HepG2 (cell line): ENCODE measurements at regions not wholly inside any gene's neighbourhood (a gene's known extent, or its start where the extent isn't known, plus 50 kb on each side); places are given as distances from the start of the nearest gene placed in this dataset.

ENCODE experiments used
- ATAC-seq: fragments of 200-7000 bp; cut with Tn5 transposase; 3 replicates; pipeline ENCODE4 v1.9.1; 2020; ENCODE audit warnings: mild to moderate bottlenecking, moderate library complexity
- BruUV-seq: library from RNA; stranded (reverse); fragments of 400-500 nt; replicated peaks from 2 replicates; lab custom pipeline; 2021; lab: Mats Ljungman, UMichigan
- CTCF ChIA-PET: fragments of 300-600 bp; formaldehyde crosslinking; extraction: SDS; loops from one replicate; lab custom pipeline; 2021; ENCODE audit warnings: low total read pairs, inconsistent platforms, low intra/inter-chr PET ratio; lab: Yijun Ruan, JAX
- POLR2A ChIA-PET: fragments of 350-600 bp; sonication (Branson Sonifier 250); formaldehyde crosslinking; loops from one replicate; lab custom pipeline; 2020; ENCODE audit warnings: antibody characterized with exemption, inconsistent platforms; lab: Yijun Ruan, JAX
- DNase-seq: peaks from one replicate; pipeline ENCODE4 v3.0.0-alpha.2; 2015; ENCODE audit warnings: low spot score
- FAIRE-seq: peaks from 3 replicates; lab custom pipeline; 2011; peaks lifted over from hg19 to GRCh38; lab: Jason Lieb, UNC
- H2AFZ ChIP-seq: one replicate; pipeline ENCODE4 v1.6.1; 2011; ENCODE audit warnings: low read length, inconsistent platforms
- H3K27ac ChIP-seq: fragments of 300-600 bp; 3 replicates; pipeline ENCODE4 v1.8.0; 2011; ENCODE audit warnings: mixed run types, mild to moderate bottlenecking, mixed read lengths, low read length, inconsistent platforms; ENCODE audit not compliant: insufficient read depth; ENCODE audit errors: extremely low read length
- H3K27me3 ChIP-seq, 2 experiments: fragments of 200-600 bp in 1 of 2; 2 replicates in 1 of 2; 3 replicates in 1 of 2; pipeline versions ENCODE4 v1.6.0 to v1.8.0; 2011; ENCODE audit warnings: low read length in 2 of 2, mild to moderate bottlenecking in 2 of 2, moderate library complexity in 2 of 2, inconsistent platforms in 1 of 2; ENCODE audit not compliant: insufficient read depth in 2 of 2, control insufficient read depth in 1 of 2
- H3K36me3 ChIP-seq, 2 experiments: fragments of 200-600 bp in 1 of 2; replicated peaks in 1 of 2; 2 replicates in 1 of 2; 3 replicates in 1 of 2; pipeline versions ENCODE4 v1.5.1 to v1.8.0; 2011; ENCODE audit warnings: low read length in 2 of 2, inconsistent platforms in 1 of 2; ENCODE audit not compliant: insufficient read depth in 2 of 2, control insufficient read depth in 1 of 2
- H3K4me1 ChIP-seq: 2 replicates; pipeline ENCODE4 v1.5.1; 2012; ENCODE audit warnings: low read length, inconsistent platforms; ENCODE audit not compliant: insufficient read depth
- H3K4me2 ChIP-seq: 2 replicates; pipeline ENCODE4 v1.6.0; 2011; ENCODE audit warnings: low read depth, low read length, inconsistent platforms
- H3K4me3 ChIP-seq, 3 experiments: fragments of 200-600 bp in 1 of 3; sonication (generic), shearing (Covaris generic) in 1 of 3; replicated peaks in 1 of 3; 2 replicates each; pipeline ENCODE4 v1.5.1; 2011 to 2016; ENCODE audit warnings: low read length in 3 of 3, inconsistent platforms in 2 of 3, low read depth in 2 of 3, mild to moderate bottlenecking in 2 of 3, control low read depth in 1 of 3, mixed read lengths in 1 of 3; ENCODE audit not compliant: insufficient read depth in 1 of 3
- H3K79me2 ChIP-seq: one replicate; pipeline ENCODE4 v1.6.1; 2011; ENCODE audit warnings: low read length, inconsistent platforms; ENCODE audit not compliant: insufficient read depth
- H3K9ac ChIP-seq: 2 replicates; pipeline ENCODE4 v1.6.0; 2011; ENCODE audit warnings: mild to moderate bottlenecking, low read depth, low read length, inconsistent platforms; ENCODE audit not compliant: insufficient read depth
- H3K9me3 ChIP-seq: 2 replicates; pipeline ENCODE4 v1.5.1; 2012; ENCODE audit warnings: mild to moderate bottlenecking, low read length
- H4K20me1 ChIP-seq: 2 replicates; pipeline ENCODE4 v1.6.0; 2011; ENCODE audit warnings: inconsistent platforms, mild to moderate bottlenecking, low read length, moderate library complexity; ENCODE audit not compliant: insufficient read depth
- ARNTL ChIP-seq: sonication (generic); formaldehyde crosslinking; IDR thresholded peaks from 2 replicates; pipeline ENCODE4 v1.4.0; 2020; ENCODE audit warnings: mild to moderate bottlenecking, missing genetic modification reagents
- CHD2 ChIP-seq: IDR thresholded peaks from 2 replicates; pipeline ENCODE4 v1.6.1; 2011; ENCODE audit warnings: low read depth, low read length, improper control_type of control experiment
- EED ChIP-seq: sonication (generic); formaldehyde crosslinking; IDR thresholded peaks from 2 replicates; pipeline ENCODE4 v1.5.0; 2020; ENCODE audit warnings: mild to moderate bottlenecking, missing genetic modification reagents
- FOXM1 ChIP-seq: sonication (generic); formaldehyde crosslinking; IDR thresholded peaks from 2 replicates; pipeline ENCODE4 v1.5.0; 2020; ENCODE audit warnings: missing genetic modification reagents
- KDM2A ChIP-seq: sonication (generic); formaldehyde crosslinking; IDR thresholded peaks from 2 replicates; pipeline ENCODE4 v1.4.0; 2020; ENCODE audit warnings: low read depth, missing genetic modification reagents, borderline replicate concordance
- MAZ ChIP-seq, 2 experiments: sonication (generic) in 1 of 2; formaldehyde crosslinking in 1 of 2; IDR thresholded peaks; 2 replicates each; pipeline versions ENCODE4 v1.5.0 to v1.6.1; 2012 to 2020; ENCODE audit warnings: low read depth in 2 of 2, mild to moderate bottlenecking in 2 of 2, borderline replicate concordance in 1 of 2, improper control_type of control experiment in 1 of 2, low read length in 1 of 2, missing genetic modification reagents in 1 of 2, moderate library complexity in 1 of 2
- MED13 ChIP-seq: sonication (generic); formaldehyde crosslinking; IDR thresholded peaks from 2 replicates; pipeline ENCODE4 v1.5.0; 2020; ENCODE audit warnings: missing genetic modification reagents
- NPAS2 ChIP-seq: sonication (generic); formaldehyde crosslinking; IDR thresholded peaks from 2 replicates; pipeline ENCODE4 v1.8.0; 2022; ENCODE audit warnings: mild to moderate bottlenecking, missing genetic modification reagents, borderline replicate concordance
- SP4 ChIP-seq: sonication (generic); formaldehyde crosslinking; IDR thresholded peaks from 2 replicates; pipeline ENCODE4 v1.8.1; 2023; ENCODE audit warnings: mild to moderate bottlenecking, missing genetic modification reagents
- USF2 ChIP-seq, 2 experiments: sonication (generic) in 1 of 2; formaldehyde crosslinking in 1 of 2; IDR thresholded peaks; 2 replicates each; pipeline versions ENCODE4 v1.5.1 to v1.6.1; 2011 to 2020; ENCODE audit warnings: borderline replicate concordance in 1 of 2, low read depth in 1 of 2, low read length in 1 of 2, mild to moderate bottlenecking in 1 of 2, missing genetic modification reagents in 1 of 2, moderate library complexity in 1 of 2
- ZNF18 ChIP-seq: sonication (generic); formaldehyde crosslinking; IDR thresholded peaks from 2 replicates; pipeline ENCODE4 v1.8.0; 2022; ENCODE audit warnings: mild to moderate bottlenecking, missing genetic modification reagents; ENCODE audit not compliant: insufficient replicate concordance
- ZNF543 ChIP-seq: sonication (generic); formaldehyde crosslinking; IDR thresholded peaks from 2 replicates; pipeline ENCODE4 v1.4.0; 2020; ENCODE audit warnings: mild to moderate bottlenecking, missing genetic modification reagents
- ZNF607 ChIP-seq: sonication (generic); formaldehyde crosslinking; IDR thresholded peaks from 2 replicates; pipeline ENCODE4 v1.5.1; 2020; ENCODE audit warnings: missing genetic modification reagents, mild to moderate bottlenecking, borderline replicate concordance
- ZNF768 ChIP-seq: sonication (generic); formaldehyde crosslinking; IDR thresholded peaks from 2 replicates; pipeline ENCODE4 v1.4.0; 2020; ENCODE audit warnings: missing genetic modification reagents
- ZNF83 ChIP-seq: sonication (generic); formaldehyde crosslinking; IDR thresholded peaks from 2 replicates; pipeline ENCODE4 v1.4.0; 2020; ENCODE audit warnings: missing genetic modification reagents, mild to moderate bottlenecking, borderline replicate concordance
- WGBS: methylation state at CpG from one replicate; pipeline ENCODE4 v1.1.6; 2017; ENCODE audit warnings: low lambda C conversion rate; 5-methylcytosine and 5-hydroxymethylcytosine counted together
- in situ Hi-C: cut with HindIII; loops from 2 replicates; pipeline ENCODE4 v1.10.0; 2017; ENCODE audit warnings: low pct_unique_long_range_greater_than_20kb; ENCODE audit not compliant: extremely low pct_ligation_motif_present
- intact Hi-C: fragments of 100-400 bp; cut with micrococcal nuclease; formaldehyde crosslinking; loops from one replicate; pipeline ENCODE4 v1.10.0; 2022; ENCODE audit not compliant: unreplicated experiment
- TF ChIP-seq, protein P1 (sequence below): sonication (generic); formaldehyde crosslinking; IDR thresholded peaks from 2 replicates; pipeline ENCODE4 v1.5.1; 2020; ENCODE audit warnings: mild to moderate bottlenecking, missing genetic modification reagents, moderate library complexity

DNA sequence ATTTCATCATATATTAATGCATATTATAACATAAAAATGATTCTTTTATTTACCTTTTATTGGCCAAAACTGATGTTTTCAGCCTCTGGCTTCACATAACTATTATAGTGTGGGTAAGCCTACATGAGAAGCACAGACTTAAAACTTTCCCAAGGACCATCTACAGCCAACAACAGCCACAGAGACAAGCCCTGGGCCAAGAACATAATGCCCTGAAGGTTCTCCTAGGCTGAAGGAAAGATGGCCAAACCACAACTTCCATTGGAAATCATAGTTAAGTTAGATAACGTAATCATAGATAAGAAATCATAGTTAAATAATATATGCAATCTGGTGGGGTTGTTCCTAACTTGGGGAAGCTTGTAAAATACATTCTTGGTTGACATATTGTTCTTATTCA is 280.0 kb upstream of the EMCN start:
- intact Hi-C loops = no loop called here
- no peaks in the 10 kb centered on the region for H4K20me1 ChIP-seq

More for the DNA sequence above, 280.0 kb upstream of the EMCN start:
- Histone ChIP-seq H2AFZ (no peak overlapping the region), H3K79me2 (no peaks in the 10 kb centered on the region), H3K4me1 (no peaks in the 10 kb centered on the region), H3K4me2 (no peak overlapping the region), H3K9ac (no peak overlapping the region), H3K9me3 (no peaks in the 10 kb centered on the region), H3K36me3 (no peaks in the 10 kb centered on the region), H3K27me3 (no peaks in the 10 kb centered on the region), H3K4me3 (no peak overlapping the region), H3K27ac (no peak overlapping the region)
- no peak for FAIRE-seq
- WGBS = 0% methylated on average over 1 of the region's 1 CpG
- POLR2A ChIA-PET = no interaction called here
- no peak for ATAC-seq
- DNase-seq = no peak
- in situ Hi-C loops = no loop called here
- CTCF ChIA-PET = no interaction called here
- no TSS peak for BruUV-seq
- TF ChIP-seq, protein P1, sequence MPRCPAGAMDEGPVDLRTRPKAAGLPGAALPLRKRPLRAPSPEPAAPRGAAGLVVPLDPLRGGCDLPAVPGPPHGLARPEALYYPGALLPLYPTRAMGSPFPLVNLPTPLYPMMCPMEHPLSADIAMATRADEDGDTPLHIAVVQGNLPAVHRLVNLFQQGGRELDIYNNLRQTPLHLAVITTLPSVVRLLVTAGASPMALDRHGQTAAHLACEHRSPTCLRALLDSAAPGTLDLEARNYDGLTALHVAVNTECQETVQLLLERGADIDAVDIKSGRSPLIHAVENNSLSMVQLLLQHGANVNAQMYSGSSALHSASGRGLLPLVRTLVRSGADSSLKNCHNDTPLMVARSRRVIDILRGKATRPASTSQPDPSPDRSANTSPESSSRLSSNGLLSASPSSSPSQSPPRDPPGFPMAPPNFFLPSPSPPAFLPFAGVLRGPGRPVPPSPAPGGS (CRISPR knock-in tag) = no peak
- TF ChIP-seq ZNF768 (CRISPR knock-in tag) (no peak), ARNTL (no peak), SP4 (no peak), NPAS2 (no peak), ZNF18 (no peak), ZNF607 (CRISPR knock-in tag) (no peak), ZNF83 (CRISPR knock-in tag) (no peak), MAZ (IDR thresholded peaks at IDR 0.05; ENCODE audit: borderline replicate concordance, low read depth, low read length) (no peak), MAZ (CRISPR knock-in tag; IDR thresholded peaks at IDR 0.05; ENCODE audit: low read depth) (no peak), EED (CRISPR knock-in tag) (no peak), USF2 (IDR thresholded peaks at IDR 0.05; ENCODE audit: low read depth, low read length) (no peak), USF2 (CRISPR knock-in tag; IDR thresholded peaks at IDR 0.05; ENCODE audit: borderline replicate concordance) (no peak), CHD2 (no peak), FOXM1 (no peak), ZNF543 (CRISPR knock-in tag) (no peak), MED13 (no peak), KDM2A (CRISPR knock-in tag) (no peak)
